Osteocyte (in vitro differentiated cells): ENCODE measurements at regions not wholly inside any gene's neighbourhood (a gene's known extent, or its start where the extent isn't known, plus 50 kb on each side); places are given as distances from the start of the nearest gene placed in this dataset.

Source experiments
- DNase-seq: peaks from one replicate; pipeline ENCODE4 v3.0.0; 2021; ENCODE audit warnings: mixed read lengths; ENCODE audit not compliant: unreplicated experiment; ENCODE audit errors: extremely low spot score
- H3K27ac Mint-ChIP-seq: one replicate; pipeline ENCODE4 v1.8.0; 2021; ENCODE audit warnings: mild to moderate bottlenecking, mixed read lengths; ENCODE audit not compliant: unreplicated experiment
- H3K27me3 Mint-ChIP-seq: one replicate; pipeline ENCODE4 v1.8.0; 2021; ENCODE audit warnings: mixed read lengths; ENCODE audit not compliant: unreplicated experiment
- H3K36me3 Mint-ChIP-seq: one replicate; pipeline ENCODE4 v1.8.0; 2021; ENCODE audit warnings: mixed read lengths; ENCODE audit not compliant: unreplicated experiment
- H3K4me1 Mint-ChIP-seq: one replicate; pipeline ENCODE4 v1.8.0; 2021; ENCODE audit warnings: mixed read lengths; ENCODE audit not compliant: unreplicated experiment
- H3K4me3 Mint-ChIP-seq: one replicate; pipeline ENCODE4 v1.8.0; 2021; ENCODE audit warnings: mild to moderate bottlenecking, moderate library complexity, mixed read lengths; ENCODE audit not compliant: unreplicated experiment
- H3K9me3 Mint-ChIP-seq: one replicate; pipeline ENCODE4 v1.8.0; 2021; ENCODE audit warnings: mixed read lengths; ENCODE audit not compliant: unreplicated experiment
- TF ChIP-seq, protein P1 (sequence below): fragments of 200-600 bp; sonication (generic); IDR thresholded peaks from 2 replicates; pipeline ENCODE4 v1.5.0; 2021; ENCODE audit warnings: antibody characterized with exemption, mild to moderate bottlenecking, moderate library complexity

DNA sequence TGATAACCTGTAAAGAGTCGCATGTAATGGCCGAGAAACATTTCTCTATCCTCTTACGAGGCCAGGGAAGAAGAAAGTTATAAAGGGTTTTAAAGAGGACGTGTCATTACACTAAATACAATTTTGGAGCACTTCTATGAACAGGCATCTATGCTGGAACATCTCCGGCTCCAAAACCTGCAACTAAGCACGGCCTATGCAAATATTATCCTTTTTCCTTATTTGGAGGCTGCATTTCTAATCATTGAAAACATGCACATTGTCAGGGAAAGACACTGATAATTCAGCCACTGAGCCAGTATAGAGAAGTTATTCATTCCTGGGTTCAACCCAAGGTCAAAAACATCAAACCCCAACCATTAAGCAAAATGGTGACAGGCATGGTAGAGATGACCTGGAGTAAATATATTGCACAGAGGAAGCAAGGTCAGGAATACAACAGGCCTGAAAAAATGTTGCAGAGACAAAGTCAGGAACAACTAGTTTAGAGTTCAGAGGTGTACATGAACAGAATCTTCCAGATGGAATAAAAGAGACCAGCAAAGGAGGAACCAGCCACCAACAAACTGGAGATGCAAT, 674.1 kb downstream of the NR2F1-AS1 start:
- H3K4me1 Mint-ChIP-seq: peaks cover 33% of the 10 kb centered on the region
- TF ChIP-seq, protein P1, sequence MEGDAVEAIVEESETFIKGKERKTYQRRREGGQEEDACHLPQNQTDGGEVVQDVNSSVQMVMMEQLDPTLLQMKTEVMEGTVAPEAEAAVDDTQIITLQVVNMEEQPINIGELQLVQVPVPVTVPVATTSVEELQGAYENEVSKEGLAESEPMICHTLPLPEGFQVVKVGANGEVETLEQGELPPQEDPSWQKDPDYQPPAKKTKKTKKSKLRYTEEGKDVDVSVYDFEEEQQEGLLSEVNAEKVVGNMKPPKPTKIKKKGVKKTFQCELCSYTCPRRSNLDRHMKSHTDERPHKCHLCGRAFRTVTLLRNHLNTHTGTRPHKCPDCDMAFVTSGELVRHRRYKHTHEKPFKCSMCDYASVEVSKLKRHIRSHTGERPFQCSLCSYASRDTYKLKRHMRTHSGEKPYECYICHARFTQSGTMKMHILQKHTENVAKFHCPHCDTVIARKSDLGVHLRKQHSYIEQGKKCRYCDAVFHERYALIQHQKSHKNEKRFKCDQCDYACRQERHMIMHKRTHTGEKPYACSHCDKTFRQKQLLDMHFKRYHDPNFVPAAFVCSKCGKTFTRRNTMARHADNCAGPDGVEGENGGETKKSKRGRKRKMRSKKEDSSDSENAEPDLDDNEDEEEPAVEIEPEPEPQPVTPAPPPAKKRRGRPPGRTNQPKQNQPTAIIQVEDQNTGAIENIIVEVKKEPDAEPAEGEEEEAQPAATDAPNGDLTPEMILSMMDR: no peak
- no peak overlapping the region for H3K4me3 Mint-ChIP-seq
- no peaks in the 10 kb centered on the region for H3K36me3 Mint-ChIP-seq
- H3K27me3 Mint-ChIP-seq: no peaks in the 10 kb centered on the region
- no peaks in the 10 kb centered on the region for H3K9me3 Mint-ChIP-seq
- H3K27ac Mint-ChIP-seq: no peak overlapping the region
- no peak for DNase-seq

DNA sequence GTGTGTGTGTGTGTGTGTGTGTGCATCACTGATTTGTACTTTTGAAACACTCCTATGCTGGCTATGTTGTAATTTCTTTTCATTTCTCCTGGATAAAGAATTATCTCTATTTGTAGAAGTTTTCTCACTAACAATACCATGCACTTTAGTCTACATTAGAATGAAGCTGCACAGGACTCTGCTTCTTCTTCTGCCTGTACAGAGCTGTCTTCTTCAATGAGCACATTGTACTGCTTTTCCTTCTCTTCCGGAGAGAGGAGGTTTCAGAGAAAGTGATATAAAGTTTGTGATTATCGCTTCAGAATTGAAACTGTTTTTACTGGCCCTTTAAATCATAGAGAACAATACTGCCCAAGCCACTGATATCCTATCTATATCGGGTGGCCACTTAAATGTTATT, 677.0 kb downstream of the NR2F1-AS1 start:
- TF ChIP-seq, protein P1: no peak
- H3K4me1 Mint-ChIP-seq: peaks cover 20% of the 10 kb centered on the region
- H3K27ac Mint-ChIP-seq: no peak overlapping the region
- H3K27me3 Mint-ChIP-seq: no peaks in the 10 kb centered on the region
- H3K36me3 Mint-ChIP-seq: no peaks in the 10 kb centered on the region
- H3K4me3 Mint-ChIP-seq: no peak overlapping the region
- H3K9me3 Mint-ChIP-seq: peaks cover 5% of the 10 kb centered on the region
- no peak for DNase-seq

DNA sequence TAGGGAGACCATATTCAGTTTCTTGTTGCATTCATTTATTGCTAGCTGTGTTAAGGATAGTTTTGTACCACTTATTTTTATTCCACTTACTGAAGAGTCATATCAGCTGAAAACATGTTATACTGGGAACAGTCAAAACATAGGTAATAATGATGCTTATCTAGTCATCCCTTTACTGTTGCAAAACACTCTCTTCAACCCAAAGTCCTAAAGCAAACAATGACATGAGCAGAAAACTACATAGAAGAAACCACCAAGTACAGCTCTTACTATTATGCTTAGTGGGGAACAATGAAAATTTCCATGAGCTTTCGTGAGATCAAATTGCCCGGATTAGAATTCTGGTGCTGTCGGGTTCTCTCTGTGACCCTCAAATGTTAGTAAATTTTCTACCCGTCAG, 681.4 kb downstream of the NR2F1-AS1 start:
- no peaks in the 10 kb centered on the region for H3K27me3 Mint-ChIP-seq
- no peaks in the 10 kb centered on the region for H3K4me1 Mint-ChIP-seq

DNA sequence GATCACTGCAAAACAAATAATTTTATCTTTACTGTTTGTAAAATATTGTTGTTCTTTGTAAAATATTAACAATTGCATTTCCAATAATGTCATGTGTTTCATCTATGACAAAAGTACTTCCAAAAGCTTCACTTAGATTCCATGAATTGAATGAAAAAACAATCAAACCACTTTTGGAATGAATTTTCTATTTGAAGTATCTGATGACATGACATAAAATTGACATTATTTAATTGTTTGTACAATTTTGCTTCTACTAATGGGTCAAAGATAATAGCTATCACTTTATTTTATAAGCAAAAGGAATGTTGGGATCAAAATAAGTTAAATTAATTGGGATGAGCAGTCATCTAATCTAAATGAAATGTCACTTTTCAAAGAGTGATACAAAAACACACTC, 684.3 kb downstream of the NR2F1-AS1 start:
- TF ChIP-seq, protein P1: no peak
- no peaks in the 10 kb centered on the region for H3K4me1 Mint-ChIP-seq
- no peak for DNase-seq
- H3K27ac Mint-ChIP-seq: no peak overlapping the region
- H3K4me3 Mint-ChIP-seq: no peak overlapping the region
- peaks cover 5% of the 10 kb centered on the region for H3K9me3 Mint-ChIP-seq
- no peaks in the 10 kb centered on the region for H3K27me3 Mint-ChIP-seq
- no peaks in the 10 kb centered on the region for H3K36me3 Mint-ChIP-seq

More for the DNA sequence above, 681.4 kb downstream of the NR2F1-AS1 start:
- peaks cover 5% of the 10 kb centered on the region for H3K9me3 Mint-ChIP-seq
- no peaks in the 10 kb centered on the region for H3K36me3 Mint-ChIP-seq
- H3K27ac Mint-ChIP-seq: no peak overlapping the region
- TF ChIP-seq, protein P1: no peak
- H3K4me3 Mint-ChIP-seq: no peak overlapping the region
- DNase-seq: no peak

DNA sequence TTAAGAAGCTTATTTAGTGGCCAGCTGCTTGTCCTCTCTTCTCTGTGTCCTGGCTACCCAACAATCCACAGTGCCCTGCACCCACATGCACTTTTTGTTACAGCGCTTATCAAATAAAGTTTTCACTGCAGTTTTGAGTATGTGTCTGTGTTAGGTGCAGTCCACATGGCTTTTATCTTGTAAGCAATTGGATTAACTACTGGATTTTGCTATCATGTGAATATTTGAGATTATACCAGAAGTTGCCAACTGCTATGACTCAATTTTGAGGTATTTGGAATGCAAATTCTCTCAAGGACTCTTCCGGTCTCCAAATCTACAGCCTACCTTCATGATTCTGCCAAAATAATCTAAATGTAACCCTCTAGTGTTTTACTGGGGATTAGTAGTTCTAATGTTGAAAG, 690.2 kb downstream of the NR2F1-AS1 start:
- H3K4me3 Mint-ChIP-seq: no peak overlapping the region
- H3K36me3 Mint-ChIP-seq: no peaks in the 10 kb centered on the region
- no peaks in the 10 kb centered on the region for H3K27me3 Mint-ChIP-seq
- no peaks in the 10 kb centered on the region for H3K9me3 Mint-ChIP-seq
- no peak for DNase-seq
- H3K4me1 Mint-ChIP-seq: peaks cover 3% of the 10 kb centered on the region
- TF ChIP-seq, protein P1: no peak
- no peak overlapping the region for H3K27ac Mint-ChIP-seq
